Activated T-cell treated with anti-CD3 and anti-CD28 coated beads for 1 hour (primary cell): ENCODE measurements at regions not wholly inside any gene's neighbourhood (a gene's known extent, or its start where the extent isn't known, plus 50 kb on each side); places are given as distances from the start of the nearest gene placed in this dataset.
"Not testable (repeated sequence)": the region's sequence is repeated elsewhere in the genome, so short reads cannot be mapped to it uniquely, and the experiment has no call there.

ENCODE experiments used
- DNase-seq: peaks from one replicate; pipeline ENCODE4 v3.0.0-alpha.2; 2020; ENCODE audit warnings: low read depth

- no peak for DNase-seq
These were observed 259.7 kb downstream of the AHR start for GRCh38 chr7:17558135-17558534.

GRCh38 chr7:17558558-17559332, 260.3 kb downstream of the AHR start:
- no peak for DNase-seq

DNA sequence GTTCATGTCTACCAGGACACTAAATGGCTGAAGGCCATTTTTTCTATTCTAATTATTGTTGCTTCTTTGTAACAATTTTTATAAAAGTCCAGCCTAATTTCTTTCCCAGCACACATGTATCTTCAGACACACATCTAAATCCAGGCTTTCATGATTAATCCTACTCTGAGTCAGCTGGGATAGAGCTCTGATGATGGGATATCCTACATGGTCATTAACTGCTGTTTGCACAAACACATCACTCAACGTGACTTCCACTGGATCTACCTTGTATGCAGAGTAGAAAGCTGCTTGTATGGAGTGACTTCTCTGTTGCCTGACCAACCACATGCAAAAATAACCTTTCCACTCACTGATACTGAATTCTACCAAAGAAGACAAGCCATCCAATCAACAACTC, 260.9 kb downstream of the AHR start:
- no peak for DNase-seq

- no peak for DNase-seq
These were observed 262.1 kb downstream of the AHR start for GRCh38 chr7:17560516-17560915.

DNA sequence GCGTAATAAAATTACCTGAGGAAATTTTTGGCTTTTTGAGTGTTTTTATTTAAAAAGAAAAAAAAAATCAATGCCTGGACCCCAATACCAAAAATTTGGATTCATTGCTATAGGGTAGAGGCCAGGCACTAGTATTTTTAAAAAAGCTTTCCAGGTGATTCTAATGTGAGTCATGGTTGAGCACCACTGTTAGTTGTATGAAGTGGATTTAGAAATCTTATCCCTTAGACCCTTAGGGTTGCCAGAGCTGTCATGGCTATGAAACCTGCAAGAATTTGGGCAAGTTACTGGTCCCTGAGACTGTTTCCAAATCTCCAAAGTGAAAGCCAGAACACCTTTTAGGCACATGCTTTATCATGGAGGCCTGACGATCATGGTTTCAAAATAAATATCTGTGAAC, 262.5 kb downstream of the AHR start:
- no peak for DNase-seq

DNA sequence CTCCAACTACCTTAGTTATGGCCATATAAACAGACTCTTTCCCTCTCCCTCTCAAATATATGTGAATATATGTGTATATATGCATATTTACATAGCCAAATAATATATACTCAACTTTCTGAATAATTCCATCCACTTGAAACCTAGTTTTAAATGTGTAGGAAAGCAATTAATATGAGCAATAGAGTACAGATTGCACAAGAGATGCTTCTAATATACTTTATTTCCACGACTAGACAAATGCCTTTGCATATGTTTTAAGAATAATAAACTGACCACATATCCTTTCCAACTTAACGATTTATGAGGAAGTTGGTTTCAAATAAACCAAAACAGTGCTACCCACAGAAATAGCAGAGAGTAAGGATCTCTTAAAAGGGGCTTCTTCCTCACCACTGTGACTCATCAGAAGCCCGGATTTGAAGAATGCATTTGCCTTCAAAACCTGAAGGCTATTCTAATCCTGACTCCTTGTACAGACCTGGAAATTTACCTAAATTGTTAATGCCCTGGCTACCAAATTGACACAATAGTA, 266.3 kb downstream of the AHR start:
- no peak for DNase-seq

DNA sequence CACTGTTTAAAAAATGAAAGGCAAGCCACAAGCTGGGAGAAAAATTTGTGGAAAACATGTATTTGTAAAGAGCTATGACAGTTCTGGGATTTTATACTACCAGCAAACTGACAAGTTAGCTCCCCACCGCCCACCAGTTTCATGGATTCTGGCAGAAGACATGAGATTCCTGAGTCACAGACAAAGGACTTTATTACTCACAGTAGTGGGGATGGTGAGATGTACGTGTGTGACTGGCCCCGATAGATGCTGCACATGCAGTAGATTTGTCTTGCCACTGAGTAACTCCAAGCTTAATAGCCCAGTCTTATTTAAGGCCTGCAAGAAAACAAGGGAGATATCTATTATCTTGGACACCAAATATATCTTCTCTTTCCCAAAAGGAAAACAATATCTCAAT, 281.7 kb downstream of the AHR start:
- DNase-seq = no peak

GRCh38 chr7:17580856-17581255, 282.4 kb downstream of the AHR start:
- no peak for DNase-seq

DNA sequence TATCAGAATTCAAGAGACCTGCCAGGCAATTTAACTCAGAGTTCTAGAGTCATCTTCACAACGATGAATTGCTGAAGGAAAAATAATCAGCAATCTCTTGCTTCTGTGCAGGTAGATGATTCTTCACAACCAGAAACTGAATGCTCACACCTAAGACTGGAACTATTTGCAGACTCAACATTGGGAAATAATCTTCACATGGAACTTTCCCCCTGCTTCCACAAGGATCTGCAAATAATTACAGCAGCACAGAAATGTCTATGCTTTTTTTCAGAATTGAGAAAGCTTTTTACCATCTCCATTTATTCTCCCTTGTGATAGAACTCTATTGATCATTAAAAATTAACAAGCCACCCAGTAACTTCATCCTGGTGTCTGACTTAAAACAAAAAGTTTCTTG, 282.8 kb downstream of the AHR start:
- no peak for DNase-seq

- not testable (repeated sequence) for DNase-seq
These were observed 284.2 kb downstream of the AHR start for GRCh38 chr7:17582696-17583095.

DNA sequence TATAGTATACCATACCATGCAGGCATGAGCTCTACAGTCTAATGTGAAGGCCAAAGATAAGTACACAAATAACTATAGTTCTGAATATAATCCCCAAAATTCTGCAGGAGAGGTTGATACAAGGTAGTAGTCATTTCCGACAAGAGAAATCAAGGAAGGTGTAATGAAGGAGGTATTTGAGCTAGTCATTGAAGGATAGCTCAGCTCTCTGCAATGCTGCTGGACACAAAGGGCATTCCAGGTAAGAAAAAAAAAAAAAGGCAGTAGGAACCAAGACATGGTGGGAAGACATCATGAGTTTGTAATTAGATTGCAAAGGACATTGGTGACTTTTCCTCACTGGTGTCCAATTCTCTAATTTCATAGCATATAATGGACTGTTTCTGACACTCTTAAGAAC, 285.3 kb downstream of the AHR start:
- no peak for DNase-seq

GRCh38 chr7:17584822-17585221, 286.4 kb downstream of the AHR start:
- no peak for DNase-seq

- no peak for DNase-seq
These were observed 288.3 kb downstream of the AHR start for GRCh38 chr7:17586711-17587110.

GRCh38 chr7:17588730-17589129, 290.3 kb downstream of the AHR start:
- DNase-seq = no peak

DNA sequence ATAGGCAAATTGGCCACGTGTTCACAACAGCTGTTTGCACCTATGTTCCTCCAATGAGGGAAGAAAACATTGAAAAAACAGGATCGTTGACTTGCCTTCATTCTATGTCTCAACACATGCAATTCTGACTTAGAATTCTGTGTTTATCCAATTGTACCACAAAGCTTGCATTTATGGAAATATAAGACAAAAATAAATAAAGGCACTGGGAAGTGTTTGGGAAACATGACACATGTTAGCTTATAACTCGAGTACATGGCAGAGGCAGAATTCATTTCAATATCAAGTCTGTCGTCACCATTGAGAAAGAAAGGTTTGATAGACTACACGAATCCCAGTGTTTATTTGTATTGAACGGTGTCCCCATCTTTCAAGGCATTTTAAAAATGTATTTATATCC, 291.2 kb downstream of the AHR start:
- no peak for DNase-seq

GRCh38 chr7:17590221-17590620, 291.8 kb downstream of the AHR start:
- no peak for DNase-seq

- no peak for DNase-seq
These were observed 295.5 kb downstream of the AHR start for GRCh38 chr7:17593819-17594419.

DNA sequence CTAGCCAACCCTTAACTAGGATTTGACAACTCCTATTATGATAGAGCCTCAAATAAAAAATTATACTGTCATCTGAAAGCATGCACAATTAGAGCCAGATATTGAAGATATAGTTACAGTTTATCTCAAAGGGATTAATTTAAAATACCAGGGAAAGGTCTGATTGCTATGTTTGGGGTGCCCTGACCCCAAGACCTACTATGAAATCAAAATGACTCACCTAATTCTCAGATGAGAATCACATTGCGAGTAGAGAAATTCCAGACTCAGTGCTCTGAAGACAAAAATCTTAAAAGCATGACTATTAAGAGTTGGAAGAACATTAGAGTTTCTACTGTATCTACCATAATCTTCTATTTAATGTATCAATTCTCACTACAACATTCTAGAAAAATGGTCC, 297.1 kb downstream of the AHR start:
- DNase-seq = no peak

GRCh38 chr7:17598305-17598704, 299.9 kb downstream of the AHR start:
- no peak for DNase-seq

DNA sequence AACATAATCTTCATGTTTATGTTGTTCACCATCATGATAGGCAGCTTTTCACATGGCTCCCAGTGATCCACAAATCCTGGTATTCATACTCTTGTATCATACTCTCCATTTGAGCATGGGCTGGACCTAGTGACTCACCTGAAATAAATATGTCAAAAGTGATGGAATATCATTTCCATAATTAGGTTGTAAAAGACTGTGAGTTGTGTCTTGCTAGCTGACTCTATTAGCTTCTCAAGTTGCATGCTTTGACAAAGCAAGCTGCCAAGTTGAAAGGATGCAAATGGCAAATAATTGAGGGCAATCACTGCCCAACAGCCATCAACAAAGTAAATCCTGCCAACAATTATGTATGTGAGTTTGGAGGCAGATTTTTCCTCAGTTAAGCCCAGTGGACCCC, 300.4 kb downstream of the AHR start:
- no peak for DNase-seq

- DNase-seq = no peak
These were observed 301.4 kb downstream of the AHR start for GRCh38 chr7:17599733-17600339.

GRCh38 chr7:17600340-17600752, 301.9 kb downstream of the AHR start:
- DNase-seq = no peak

DNA sequence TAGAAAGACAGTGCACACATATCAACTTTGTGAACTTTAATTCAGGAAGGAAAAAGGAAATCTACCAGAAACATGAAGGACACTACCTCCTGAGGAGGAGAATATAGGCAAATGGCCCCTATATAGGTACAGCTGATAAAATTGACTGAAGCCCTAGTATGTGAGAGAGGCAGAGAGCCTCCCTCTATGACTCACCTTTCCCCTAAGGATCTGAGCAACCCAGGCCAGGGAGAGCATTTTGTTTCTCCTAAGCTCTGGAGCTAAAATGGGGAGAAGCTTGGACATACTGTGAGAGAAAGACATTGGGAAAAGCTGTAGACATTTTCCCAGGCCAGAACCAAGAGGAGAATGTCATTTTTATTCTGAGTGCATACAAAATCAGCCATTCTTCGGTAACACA, 303.5 kb downstream of the AHR start:
- DNase-seq = no peak
